ENCODE measurements at regions not wholly inside any gene's neighbourhood (a gene's known extent, or its start where the extent isn't known, plus 50 kb on each side); places are given as distances from the start of the nearest gene placed in this dataset.

DNA sequence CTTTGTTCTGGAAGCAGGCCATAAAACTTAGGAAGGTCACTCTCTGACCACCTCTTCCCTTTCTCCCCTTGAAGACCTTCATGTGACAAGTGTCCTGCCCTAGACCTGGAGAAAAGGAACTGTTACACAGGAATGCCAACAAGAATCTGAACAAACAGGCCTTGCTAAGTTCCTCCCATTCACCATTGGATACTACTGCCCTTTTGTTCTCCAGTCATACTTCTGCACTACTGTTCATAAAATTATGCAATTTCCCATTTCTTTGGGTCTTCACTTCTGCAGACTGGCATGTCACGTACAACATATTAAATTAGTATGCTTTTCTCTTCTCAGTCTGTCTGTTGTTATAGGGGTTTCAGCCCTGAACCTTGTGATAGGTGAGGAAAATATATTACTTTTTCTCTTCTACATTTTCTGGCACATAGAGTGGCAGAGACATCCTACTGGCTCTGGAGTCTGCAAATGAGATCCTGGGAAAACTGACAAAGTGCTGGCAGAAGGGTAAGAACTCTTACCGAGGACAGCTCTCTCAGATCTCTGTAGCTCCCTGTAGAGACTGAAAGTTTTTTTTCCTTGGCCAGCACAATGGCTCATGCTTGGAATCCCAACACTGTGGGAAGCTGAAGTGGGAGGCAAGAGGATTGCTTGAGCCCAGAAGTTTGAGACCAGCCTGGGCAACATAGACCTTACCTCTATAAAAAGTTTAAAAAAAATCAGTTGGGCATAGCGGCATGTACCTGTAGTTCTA, 87.6 kb upstream of the SPRY2 start:
- H3K36me3 ChIP-seq, result no peaks in the 10 kb centered on the region
- no peak overlapping the region for H3K4me3 ChIP-seq
- no peaks in the 10 kb centered on the region for H3K4me1 ChIP-seq
- ATAC-seq (peak; percentile 55), DNase-seq (no peak)
- intact Hi-C loops (cut with DNase I), result no loop called here
- H3K27ac ChIP-seq, result no peak overlapping the region
- no peaks in the 10 kb centered on the region for H3K27me3 ChIP-seq
- TF ChIP-seq CTCF (IDR thresholded peaks at IDR 0.05), result no peak
- H3K9me3 ChIP-seq, result no peaks in the 10 kb centered on the region

GRCh38 chr13:80419416-80419815, 78.5 kb upstream of the SPRY2 start:
- no peaks in the 10 kb centered on the region for H3K36me3 ChIP-seq
- no peaks in the 10 kb centered on the region for H3K9me3 ChIP-seq
- ATAC-seq, result no peak
- TF ChIP-seq CTCF (IDR thresholded peaks at IDR 0.05), result no peak
- intact Hi-C loops (cut with DNase I), result no loop called here
- no peak overlapping the region for H3K27ac ChIP-seq
- no peaks in the 10 kb centered on the region for H3K27me3 ChIP-seq
- H3K4me1 ChIP-seq, result no peaks in the 10 kb centered on the region
- H3K4me3 ChIP-seq, result no peak overlapping the region
- DNase-seq, result no peak

- Histone ChIP-seq H3K27me3 (no peaks in the 10 kb centered on the region), H3K36me3 (no peaks in the 10 kb centered on the region), H3K4me3 (no peak overlapping the region), H3K4me1 (no peaks in the 10 kb centered on the region), H3K27ac (no peak overlapping the region), H3K9me3 (no peaks in the 10 kb centered on the region)
- DNase-seq, result no peak
- intact Hi-C loops (cut with DNase I), result no loop called here
- no peak for ATAC-seq
- TF ChIP-seq CTCF (IDR thresholded peaks at IDR 0.05), result no peak
These were observed 72.7 kb upstream of the SPRY2 start for GRCh38 chr13:80413611-80414010.

- H3K4me1 ChIP-seq, result no peaks in the 10 kb centered on the region
- no peak overlapping the region for H3K4me3 ChIP-seq
- no peaks in the 10 kb centered on the region for H3K36me3 ChIP-seq
- intact Hi-C loops (cut with DNase I), result no loop called here
- H3K9me3 ChIP-seq, result no peaks in the 10 kb centered on the region
- ATAC-seq, result peak; percentile 33
- no peak for TF ChIP-seq CTCF (IDR thresholded peaks at IDR 0.05)
- H3K27ac ChIP-seq, result no peak overlapping the region
- DNase-seq, result no peak
- no peaks in the 10 kb centered on the region for H3K27me3 ChIP-seq
These were observed 67.3 kb upstream of the SPRY2 start for GRCh38 chr13:80408270-80408669.

- no peaks in the 10 kb centered on the region for H3K36me3 ChIP-seq
- no peaks in the 10 kb centered on the region for H3K4me1 ChIP-seq
- H3K4me3 ChIP-seq, result no peak overlapping the region
- no peaks in the 10 kb centered on the region for H3K9me3 ChIP-seq
- H3K27ac ChIP-seq, result no peak overlapping the region
- TF ChIP-seq CTCF (IDR thresholded peaks at IDR 0.05), result no peak
- DNase-seq (no peak), ATAC-seq (no peak)
- no peaks in the 10 kb centered on the region for H3K27me3 ChIP-seq
- intact Hi-C loops (cut with DNase I), result no loop called here
These were observed 60.0 kb upstream of the SPRY2 start for GRCh38 chr13:80400865-80401426.
